Neutrophil (primary cell): ENCODE measurements at regions not wholly inside any gene's neighbourhood (a gene's known extent, or its start where the extent isn't known, plus 50 kb on each side); places are given as distances from the start of the nearest gene placed in this dataset.

Source experiments
- H3K27ac ChIP-seq: fragments of 200-600 bp; sonication (generic); 2 replicates; pipeline ENCODE4 v1.5.1; 2016; ENCODE audit warnings: mild to moderate bottlenecking, moderate library complexity
- H3K27me3 ChIP-seq: fragments of 200-600 bp; sonication (generic); 2 replicates; pipeline ENCODE4 v1.6.0; 2016; ENCODE audit warnings: mild to moderate bottlenecking
- H3K36me3 ChIP-seq: fragments of 200-600 bp; sonication (generic); 2 replicates; pipeline ENCODE4 v1.5.1; 2017
- H3K4me1 ChIP-seq, 2 experiments: fragments of 200-600 bp in 1 of 2; sonication (generic) in 1 of 2; 1 replicate in 1 of 2; 2 replicates in 1 of 2; pipeline versions ENCODE4 v1.5.1 to v1.6.1; 2013 to 2016; ENCODE audit warnings: low read depth in 1 of 2, low read length in 1 of 2, mild to moderate bottlenecking in 1 of 2, moderate library complexity in 1 of 2; ENCODE audit not compliant: control insufficient read depth in 1 of 2, insufficient read depth in 1 of 2
- H3K4me3 ChIP-seq, 2 experiments: fragments of 200-600 bp in 1 of 2; sonication (generic) in 1 of 2; 1 replicate in 1 of 2; 2 replicates in 1 of 2; pipeline ENCODE4 v1.5.1; 2013 to 2016; ENCODE audit warnings: low read depth in 1 of 2, low read length in 1 of 2, mild to moderate bottlenecking in 1 of 2, moderate library complexity in 1 of 2
- H3K9me3 ChIP-seq: fragments of 200-600 bp; sonication (generic); 2 replicates; pipeline ENCODE4 v1.5.1; 2016
- TF ChIP-seq, protein P1 (sequence below): fragments of 200-600 bp; sonication (generic); IDR thresholded peaks from 2 replicates; pipeline ENCODE4 v1.5.1; 2016; ENCODE audit warnings: antibody characterized with exemption

GRCh38 chr12:69028941-69029729, 96.2 kb upstream of the CPM start:
- TF ChIP-seq, protein P1, sequence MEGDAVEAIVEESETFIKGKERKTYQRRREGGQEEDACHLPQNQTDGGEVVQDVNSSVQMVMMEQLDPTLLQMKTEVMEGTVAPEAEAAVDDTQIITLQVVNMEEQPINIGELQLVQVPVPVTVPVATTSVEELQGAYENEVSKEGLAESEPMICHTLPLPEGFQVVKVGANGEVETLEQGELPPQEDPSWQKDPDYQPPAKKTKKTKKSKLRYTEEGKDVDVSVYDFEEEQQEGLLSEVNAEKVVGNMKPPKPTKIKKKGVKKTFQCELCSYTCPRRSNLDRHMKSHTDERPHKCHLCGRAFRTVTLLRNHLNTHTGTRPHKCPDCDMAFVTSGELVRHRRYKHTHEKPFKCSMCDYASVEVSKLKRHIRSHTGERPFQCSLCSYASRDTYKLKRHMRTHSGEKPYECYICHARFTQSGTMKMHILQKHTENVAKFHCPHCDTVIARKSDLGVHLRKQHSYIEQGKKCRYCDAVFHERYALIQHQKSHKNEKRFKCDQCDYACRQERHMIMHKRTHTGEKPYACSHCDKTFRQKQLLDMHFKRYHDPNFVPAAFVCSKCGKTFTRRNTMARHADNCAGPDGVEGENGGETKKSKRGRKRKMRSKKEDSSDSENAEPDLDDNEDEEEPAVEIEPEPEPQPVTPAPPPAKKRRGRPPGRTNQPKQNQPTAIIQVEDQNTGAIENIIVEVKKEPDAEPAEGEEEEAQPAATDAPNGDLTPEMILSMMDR, result no peak
- H3K9me3 ChIP-seq, result no peaks in the 10 kb centered on the region
- H3K4me1 ChIP-seq, result peaks cover 0 to 6% of the 10 kb centered on the region in 2 experiments
- H3K27ac ChIP-seq, result no peak overlapping the region
- no peak overlapping the region for H3K4me3 ChIP-seq
- H3K36me3 ChIP-seq, result no peaks in the 10 kb centered on the region
- no peaks in the 10 kb centered on the region for H3K27me3 ChIP-seq

GRCh38 chr12:69030321-69030720, 97.3 kb upstream of the CPM start:
- H3K4me3 ChIP-seq, result no peak overlapping the region
- peaks cover 0 to 6% of the 10 kb centered on the region in 2 experiments for H3K4me1 ChIP-seq
- TF ChIP-seq, protein P1, result no peak
- H3K27me3 ChIP-seq, result no peaks in the 10 kb centered on the region
- H3K9me3 ChIP-seq, result no peaks in the 10 kb centered on the region
- no peaks in the 10 kb centered on the region for H3K36me3 ChIP-seq
- no peak overlapping the region for H3K27ac ChIP-seq

DNA sequence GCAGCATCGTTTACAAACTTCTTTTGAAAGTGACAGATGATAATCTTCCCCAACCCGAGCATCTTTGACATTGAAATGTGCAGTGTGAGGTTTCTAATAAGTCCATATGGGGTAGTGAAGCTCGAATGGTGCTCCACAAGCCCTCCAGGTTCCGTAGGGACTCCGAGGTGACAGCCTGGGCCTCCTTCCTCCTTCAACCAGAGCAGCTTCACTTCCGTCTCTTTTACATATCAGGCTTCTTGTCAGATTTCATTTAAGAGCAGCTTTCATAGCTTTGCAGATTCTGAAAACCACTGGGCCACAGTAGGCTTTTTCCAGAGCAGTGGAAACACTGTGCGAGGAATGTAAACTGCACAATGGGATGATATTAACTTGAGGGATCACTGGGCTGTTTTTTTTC, 103.6 kb upstream of the CPM start:
- H3K36me3 ChIP-seq, result no peaks in the 10 kb centered on the region
- no peak overlapping the region for H3K4me3 ChIP-seq
- no peak overlapping the region for H3K27ac ChIP-seq
- H3K27me3 ChIP-seq, result no peaks in the 10 kb centered on the region
- no peaks in the 10 kb centered on the region for H3K9me3 ChIP-seq
- TF ChIP-seq, protein P1, result no peak
- peaks cover 6% of the 10 kb centered on the region in 2 experiments for H3K4me1 ChIP-seq

DNA sequence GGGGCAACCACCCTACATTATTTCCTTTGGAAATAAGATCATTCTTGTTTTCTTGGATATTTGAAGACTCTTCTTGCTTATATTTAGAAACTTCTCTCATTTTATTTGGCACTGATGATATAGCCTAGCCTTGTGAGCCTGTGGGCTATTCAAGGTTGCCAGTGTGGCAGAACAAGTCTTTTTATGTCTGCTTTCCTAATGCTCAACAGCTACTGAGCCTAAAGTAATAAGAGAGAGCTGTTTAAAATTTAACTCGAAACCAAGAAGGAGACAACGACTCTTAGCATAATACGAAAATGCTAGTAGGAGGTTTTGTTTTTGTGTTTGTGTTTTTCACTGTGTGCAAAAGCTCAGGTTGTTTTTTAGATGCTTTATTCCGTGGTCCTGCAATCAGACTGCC, 104.0 kb upstream of the CPM start:
- H3K36me3 ChIP-seq, result no peaks in the 10 kb centered on the region
- no peaks in the 10 kb centered on the region for H3K9me3 ChIP-seq
- no peak overlapping the region for H3K27ac ChIP-seq
- H3K4me3 ChIP-seq, result no peak overlapping the region
- TF ChIP-seq, protein P1, result no peak
- H3K27me3 ChIP-seq, result no peaks in the 10 kb centered on the region
- H3K4me1 ChIP-seq, result peaks cover 6% of the 10 kb centered on the region in 2 experiments

- H3K36me3 ChIP-seq, result no peaks in the 10 kb centered on the region
- no peaks in the 10 kb centered on the region for H3K9me3 ChIP-seq
- no peak overlapping the region for H3K27ac ChIP-seq
- TF ChIP-seq, protein P1, result no peak
- peaks cover 6% of the 10 kb centered on the region in 2 experiments for H3K4me1 ChIP-seq
- no peaks in the 10 kb centered on the region for H3K27me3 ChIP-seq
- H3K4me3 ChIP-seq, result no peak overlapping the region
These were observed 106.9 kb upstream of the CPM start for GRCh38 chr12:69039911-69040310.
